ENCODE measurements at regions not wholly inside any gene's neighbourhood (a gene's known extent, or its start where the extent isn't known, plus 50 kb on each side); places are given as distances from the start of the nearest gene placed in this dataset.

- DNase-seq: no peak
These were observed 160.6 kb upstream of the COL21A1 start for GRCh38 chr6:56407883-56408410.

GRCh38 chr6:56406276-56407269, 159.2 kb upstream of the COL21A1 start:
- DNase-seq: no peak

GRCh38 chr6:56404599-56404998, 157.2 kb upstream of the COL21A1 start:
- no peak for DNase-seq

- DNase-seq: no peak
These were observed 156.4 kb upstream of the COL21A1 start for GRCh38 chr6:56403745-56404144.

- DNase-seq: no peak
These were observed 154.2 kb upstream of the COL21A1 start for GRCh38 chr6:56401477-56402070.

GRCh38 chr6:56400273-56400672, 152.9 kb upstream of the COL21A1 start:
- DNase-seq: no peak

- DNase-seq: no peak
These were observed 152.4 kb upstream of the COL21A1 start for GRCh38 chr6:56399672-56400263.

- DNase-seq: no peak
These were observed 151.9 kb upstream of the COL21A1 start for GRCh38 chr6:56399250-56399671.

GRCh38 chr6:56396435-56396834, 149.1 kb upstream of the COL21A1 start:
- DNase-seq: no peak

- DNase-seq: no peak
These were observed 146.5 kb upstream of the COL21A1 start for GRCh38 chr6:56393615-56394612.

- no peak for DNase-seq
These were observed 141.0 kb upstream of the COL21A1 start for GRCh38 chr6:56388415-56388755.

GRCh38 chr6:56387621-56388414, 140.4 kb upstream of the COL21A1 start:
- DNase-seq: no peak

- DNase-seq: no peak
These were observed 139.3 kb upstream of the COL21A1 start for GRCh38 chr6:56386717-56387116.

GRCh38 chr6:56385981-56386593, 138.7 kb upstream of the COL21A1 start:
- DNase-seq: no peak

- no peak for DNase-seq
These were observed 135.8 kb upstream of the COL21A1 start for GRCh38 chr6:56383160-56383559.

- DNase-seq: no peak
These were observed 135.1 kb upstream of the COL21A1 start for GRCh38 chr6:56382416-56382940.

- DNase-seq: no peak
These were observed 134.4 kb upstream of the COL21A1 start for GRCh38 chr6:56381801-56382251.

- DNase-seq: no peak
These were observed 133.1 kb upstream of the COL21A1 start for GRCh38 chr6:56380476-56380875.

- DNase-seq: no peak
These were observed 131.7 kb upstream of the COL21A1 start for GRCh38 chr6:56378966-56379585.

- no peak for DNase-seq
These were observed 131.1 kb upstream of the COL21A1 start for GRCh38 chr6:56378507-56378906.

Measured in NCI-H2171 (cell line).